GM12873 (cell line): ENCODE measurements at regions not wholly inside any gene's neighbourhood (a gene's known extent, or its start where the extent isn't known, plus 50 kb on each side); places are given as distances from the start of the nearest gene placed in this dataset.

ENCODE experiments used
- CTCF ChIP-seq: IDR thresholded peaks from 2 replicates; pipeline ENCODE4 v1.5.1; 2012; ENCODE audit warnings: low read depth, mild to moderate bottlenecking, moderate library complexity, low read length, control low read depth; ENCODE audit not compliant: insufficient read depth; ENCODE audit errors: missing control alignments

- TF ChIP-seq CTCF: no peak
Measured at GRCh38 chr6:134741200-134741536, 208.7 kb downstream of the ALDH8A1 start.

- no peak for TF ChIP-seq CTCF
Measured at GRCh38 chr6:134740473-134741199, 209.3 kb downstream of the ALDH8A1 start.

GRCh38 chr6:134740027-134740373 is 209.9 kb downstream of the ALDH8A1 start:
- no peak for TF ChIP-seq CTCF

- TF ChIP-seq CTCF: no peak
Measured at GRCh38 chr6:134739299-134740026, 210.4 kb downstream of the ALDH8A1 start.

- no peak for TF ChIP-seq CTCF
Measured at GRCh38 chr6:134738211-134738885, 211.6 kb downstream of the ALDH8A1 start.

GRCh38 chr6:134735461-134735860 is 214.4 kb downstream of the ALDH8A1 start:
- no peak for TF ChIP-seq CTCF

GRCh38 chr6:134734312-134734869 is 215.5 kb downstream of the ALDH8A1 start:
- no peak for TF ChIP-seq CTCF
